Left renal pelvis (tissue), 4 donors: ENCODE measurements at regions not wholly inside any gene's neighbourhood (a gene's known extent, or its start where the extent isn't known, plus 50 kb on each side); places are given as distances from the start of the nearest gene placed in this dataset.

ENCODE experiments used
- DNase-seq, 4 donors: peaks; one replicate each; pipeline ENCODE4 v3.0.0-alpha.2; 2013; ENCODE audit warnings: low read depth in 4 of 4, low spot score in 3 of 4

DNA sequence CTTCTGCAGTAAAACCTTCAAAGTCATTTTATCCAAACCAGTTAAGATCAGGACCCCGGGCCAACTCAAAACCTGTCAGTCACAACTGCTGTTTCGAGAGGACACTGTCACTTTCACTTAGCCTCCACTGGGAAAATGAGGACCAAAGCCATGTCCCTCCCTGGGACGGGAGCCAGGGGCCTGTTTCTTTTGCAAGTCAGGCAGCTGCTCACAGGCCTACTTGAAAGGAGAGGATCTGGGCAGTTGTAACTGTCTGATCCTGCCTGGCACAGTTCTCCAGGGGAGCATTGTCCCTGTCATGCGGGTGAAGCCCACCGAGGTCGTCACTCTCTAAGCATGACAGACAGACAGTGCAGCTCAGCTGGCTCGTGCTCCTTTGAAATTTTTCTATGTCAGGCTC, 276.2 kb downstream of the NPIPA8 start:
- DNase-seq, result no peak

DNA sequence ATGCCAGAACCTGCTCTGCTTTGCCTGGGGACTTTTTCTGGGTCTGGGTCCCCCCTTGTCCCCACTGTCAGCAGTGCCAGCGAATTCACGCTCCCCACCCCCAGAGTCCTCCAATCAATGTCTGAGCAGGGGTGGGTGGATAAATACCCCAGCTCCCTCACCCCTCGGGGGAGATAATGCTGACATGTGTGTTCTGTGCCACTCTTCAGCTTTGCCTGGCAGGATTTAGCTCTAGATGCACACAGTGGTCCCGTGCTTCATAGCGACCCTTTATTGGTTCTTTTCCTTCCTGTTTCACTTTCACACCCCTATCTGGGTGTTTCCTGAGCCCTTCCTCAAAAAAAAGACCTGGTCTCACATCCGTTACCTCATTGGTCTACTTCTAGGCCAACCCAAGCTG, 277.0 kb downstream of the NPIPA8 start:
- DNase-seq, result no peak

DNA sequence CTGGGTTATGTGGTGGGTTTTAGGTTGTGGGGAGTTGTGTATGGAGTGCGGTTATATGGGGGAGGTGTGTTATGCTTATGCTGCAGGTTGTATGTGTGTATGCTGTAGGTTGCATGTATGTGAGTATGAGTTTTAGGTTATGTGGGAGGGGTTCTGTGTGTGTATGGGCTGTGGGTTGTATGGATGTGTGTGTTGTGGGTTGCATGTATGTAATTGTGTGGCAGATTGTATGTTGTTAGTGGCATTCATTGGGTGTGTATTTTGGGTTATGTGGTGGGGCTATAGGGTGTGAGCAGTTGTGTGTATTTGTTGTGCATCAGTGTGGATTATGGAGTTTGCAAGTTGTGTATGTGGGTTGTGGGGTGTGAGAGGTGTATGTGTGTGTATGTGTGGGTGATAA, 277.4 kb downstream of the NPIPA8 start:
- DNase-seq, result no peak

DNA sequence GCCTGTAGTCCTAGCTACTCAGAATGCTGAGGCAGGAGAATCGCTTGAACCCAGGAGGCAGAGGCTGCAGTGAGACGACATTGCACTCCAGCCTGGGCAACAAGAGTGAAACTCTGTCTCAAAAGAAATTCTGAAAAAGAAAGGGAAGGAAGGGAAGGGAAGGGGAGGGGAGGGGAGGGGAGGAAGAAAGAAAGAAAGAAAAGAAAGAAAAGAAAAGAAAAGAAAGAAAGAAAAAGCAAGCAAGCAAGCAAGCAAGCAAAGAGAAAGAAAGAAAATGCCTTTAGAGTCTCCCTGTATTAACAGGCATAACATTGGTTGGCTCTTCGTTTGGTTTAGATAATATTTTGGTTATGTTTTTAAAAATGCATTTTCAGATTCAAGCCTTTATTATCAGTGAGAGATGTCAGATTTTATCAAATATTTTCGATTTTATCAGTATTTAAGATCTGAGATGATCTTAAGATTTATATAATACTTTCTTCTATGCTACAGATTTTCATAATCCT, 281.1 kb downstream of the NPIPA8 start:
- DNase-seq, result no peak

DNA sequence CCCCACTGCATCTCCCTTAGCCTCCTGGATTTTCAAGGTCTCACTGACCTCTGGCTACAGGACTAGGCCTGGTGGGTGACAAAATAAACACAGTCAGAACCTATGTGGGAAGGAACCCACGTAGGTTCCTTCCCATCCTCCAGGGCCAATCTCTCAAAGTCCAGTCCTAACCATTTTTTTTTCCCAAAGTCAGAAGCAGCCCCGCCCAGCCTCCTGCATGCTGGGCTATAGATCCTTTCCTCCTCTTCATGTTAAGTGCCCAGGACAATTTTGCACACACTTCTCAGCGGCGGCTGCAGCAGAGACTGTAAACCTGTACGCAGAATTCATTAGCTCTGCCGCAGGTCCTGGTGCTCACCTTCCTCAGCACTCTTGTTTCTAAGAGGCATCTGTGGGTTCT, 285.8 kb downstream of the NPIPA8 start:
- DNase-seq, result no peak

DNA sequence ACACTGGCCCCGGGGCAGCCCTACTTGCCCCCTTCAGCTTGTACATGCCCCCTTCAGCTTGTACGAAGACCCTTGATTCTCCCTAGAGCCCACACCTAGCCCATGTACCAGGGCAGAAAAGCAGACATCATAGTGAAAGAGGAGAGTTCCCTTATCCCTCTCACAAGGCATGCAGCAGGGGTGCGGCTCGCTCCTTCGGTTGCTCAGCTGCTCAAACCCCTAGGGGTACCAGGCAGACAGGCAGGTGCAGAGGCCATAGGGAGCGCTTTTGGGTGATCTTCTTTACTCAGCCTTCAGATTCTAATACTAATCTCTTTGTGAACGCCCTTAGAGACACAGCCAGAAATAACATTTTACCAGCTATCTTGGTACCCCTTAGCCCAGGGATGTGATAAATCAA, 286.3 kb downstream of the NPIPA8 start:
- DNase-seq, result no peak

DNA sequence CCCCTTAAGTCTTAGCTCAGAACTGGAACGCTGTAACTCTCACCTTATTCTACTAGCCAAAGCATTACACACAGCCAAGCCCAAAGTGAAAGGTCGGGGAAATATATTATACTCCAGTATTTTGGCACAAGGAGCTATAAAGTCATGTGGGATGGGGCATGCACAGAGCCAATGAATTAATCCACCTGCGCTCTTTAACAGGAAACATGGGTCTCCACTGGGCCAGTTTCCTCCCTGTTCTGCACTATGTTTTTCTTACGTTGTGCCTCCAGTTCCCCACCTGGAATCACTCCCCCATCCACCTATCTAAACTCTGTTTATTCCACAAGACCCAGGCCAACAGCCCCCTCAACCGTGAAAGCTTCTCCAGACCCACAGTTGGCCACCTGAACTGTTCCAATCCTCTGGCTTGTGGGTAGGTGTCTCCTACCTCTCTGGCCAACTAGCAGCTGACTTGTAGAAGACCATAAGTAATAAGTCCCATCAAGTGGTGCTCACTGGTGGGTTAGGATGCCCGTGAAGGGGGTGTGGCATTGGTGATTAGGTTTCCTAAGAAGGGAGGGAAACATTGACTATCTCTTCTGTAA, 286.9 kb downstream of the NPIPA8 start:
- DNase-seq, result no peak

DNA sequence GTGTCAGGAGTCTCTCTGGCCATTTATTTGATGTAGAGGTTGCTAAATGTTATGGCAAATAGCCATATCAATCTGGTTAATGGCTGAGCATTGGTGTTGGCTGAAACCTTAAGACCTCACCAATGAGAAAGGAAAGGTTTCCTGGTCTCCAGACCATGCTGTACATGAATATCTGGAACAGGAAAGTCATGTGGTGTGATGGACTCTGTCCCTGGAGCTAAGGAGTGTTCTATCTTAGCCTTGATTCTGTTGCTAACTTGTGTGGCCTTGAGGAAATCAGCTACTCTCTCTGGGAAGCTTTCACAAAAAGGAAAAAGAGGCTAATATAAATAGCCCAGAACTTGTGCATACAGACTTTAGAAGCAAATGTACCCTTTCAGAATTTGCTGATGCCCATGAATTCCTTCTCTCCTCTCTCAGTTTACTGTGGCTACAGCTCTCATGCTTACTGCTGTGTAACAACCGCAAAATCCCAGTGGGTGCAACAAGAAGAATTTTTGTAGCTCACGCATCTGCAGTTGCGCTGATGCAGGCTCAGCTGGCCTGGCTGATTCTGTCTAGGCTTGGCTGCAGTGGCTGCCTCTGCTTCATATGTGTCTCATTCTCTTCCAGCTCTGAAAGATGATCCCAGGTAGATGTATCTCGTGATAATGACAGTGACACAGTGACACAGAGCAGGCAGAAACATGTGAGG, 287.5 kb downstream of the NPIPA8 start:
- DNase-seq, result no peak

DNA sequence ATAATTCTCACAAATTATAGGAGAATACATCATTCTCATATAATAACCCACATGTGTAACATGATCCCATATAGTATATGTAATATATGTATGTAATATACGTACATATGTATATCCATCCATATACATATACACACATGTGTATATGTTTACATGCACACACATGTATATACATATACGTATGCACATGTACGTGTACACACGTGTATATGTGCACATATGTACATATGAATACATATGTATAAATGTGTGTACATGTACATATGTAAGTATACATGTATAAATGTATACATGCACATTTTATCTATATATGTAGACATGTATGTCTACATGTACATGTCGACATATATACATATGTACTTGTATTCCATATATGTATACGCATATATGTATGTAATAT, 288.8 kb downstream of the NPIPA8 start:
- DNase-seq, result no peak

DNA sequence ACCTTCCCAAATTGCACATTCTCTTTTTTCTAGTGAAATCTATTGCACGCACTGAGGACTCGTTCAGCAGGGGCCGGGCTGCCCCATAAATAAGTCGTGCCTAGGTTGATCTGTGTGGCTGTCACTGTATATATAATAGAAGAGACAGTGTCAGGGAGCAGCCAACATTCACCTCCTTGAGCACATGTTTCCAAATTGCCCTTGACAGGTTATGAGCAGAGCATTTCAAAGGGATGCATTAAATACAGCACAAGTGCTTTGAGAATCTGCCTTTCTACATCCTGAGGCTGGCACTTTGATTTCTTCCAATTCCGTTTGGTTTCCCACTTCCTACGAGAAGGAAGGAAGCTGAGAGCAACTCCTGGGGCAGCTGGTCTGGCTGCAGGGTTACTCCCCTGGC, 291.2 kb downstream of the NPIPA8 start:
- DNase-seq, result no peak

DNA sequence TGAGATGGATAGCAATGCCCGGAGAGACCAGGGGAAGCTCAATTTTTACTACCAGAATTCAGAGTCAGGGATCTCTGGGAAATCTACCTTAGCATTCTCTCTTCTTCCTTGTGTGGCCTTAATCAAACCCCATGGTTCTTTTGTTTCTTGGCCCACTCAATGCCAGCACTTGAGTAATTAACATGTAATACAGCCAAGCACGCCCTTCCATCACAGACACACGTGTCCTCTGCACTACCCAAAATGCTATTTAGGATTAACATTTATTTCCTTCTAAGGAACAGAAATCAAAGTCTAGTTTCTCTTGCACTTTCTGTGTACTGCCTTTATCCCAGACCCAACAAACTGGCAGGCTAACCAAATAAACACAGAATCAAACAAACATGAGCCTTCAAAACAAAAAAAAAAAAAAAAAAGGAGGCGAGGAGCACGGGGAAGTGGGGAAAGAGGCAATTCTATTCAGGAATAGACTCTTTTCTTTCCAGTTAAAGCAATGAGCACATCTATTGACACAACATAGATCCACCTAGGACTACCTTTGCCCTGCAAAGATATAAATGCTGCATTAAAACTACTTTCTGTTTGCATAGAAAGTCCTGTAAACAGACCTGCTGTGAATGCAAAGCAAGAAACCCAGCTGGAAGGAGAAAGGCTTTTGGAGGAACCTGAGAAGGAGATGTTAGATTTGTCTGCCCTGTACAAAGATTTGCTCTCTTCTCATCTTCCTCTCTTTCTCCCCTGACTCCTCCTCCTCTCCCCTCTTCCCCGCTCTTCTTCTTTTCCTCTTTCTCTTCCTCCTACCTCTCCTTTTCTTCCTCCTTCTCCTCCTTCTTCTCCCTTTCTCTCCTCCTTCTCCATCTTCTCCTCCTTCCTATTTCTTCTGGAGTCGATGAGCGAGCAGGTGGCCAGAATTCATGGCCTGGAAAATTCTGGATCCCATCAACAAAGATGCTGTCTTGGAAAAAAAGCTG, 294.4 kb downstream of the NPIPA8 start:
- no peak for DNase-seq

DNA sequence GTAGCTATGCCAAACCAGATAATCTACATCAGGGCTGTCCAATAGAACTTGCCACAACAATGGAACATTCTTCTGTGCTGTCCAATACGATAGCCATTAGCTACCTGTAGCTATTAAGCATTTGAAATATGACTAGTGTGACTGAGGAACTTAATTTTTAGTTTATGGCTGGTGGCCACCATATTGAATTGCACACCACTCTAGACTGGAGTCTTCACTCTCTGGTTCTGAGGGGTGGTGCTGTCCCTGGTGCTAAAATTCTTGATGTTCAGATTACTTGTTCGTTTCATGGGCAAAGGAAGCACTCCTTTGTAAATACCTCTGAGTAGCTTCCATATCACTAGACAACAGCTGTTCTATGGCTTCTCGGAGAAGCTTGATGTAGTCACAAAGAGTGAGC, 296.6 kb downstream of the NPIPA8 start:
- no peak for DNase-seq

DNA sequence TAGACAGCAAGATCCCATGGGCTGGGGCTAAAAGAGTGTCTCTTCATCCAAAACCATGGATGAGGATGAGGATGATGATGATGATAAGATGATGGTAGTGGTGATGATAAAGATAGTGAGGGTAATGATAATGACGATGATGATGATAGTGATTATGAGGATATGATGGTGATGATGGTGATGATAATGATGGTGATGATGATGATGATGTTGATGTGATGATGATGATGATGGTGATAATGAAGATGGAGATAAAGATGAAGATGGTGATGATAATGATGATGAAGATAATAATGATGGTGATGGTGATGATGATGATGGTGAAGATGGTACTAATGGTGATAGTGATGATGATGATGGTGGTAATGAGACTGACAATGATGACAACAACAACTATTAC, 299.5 kb downstream of the NPIPA8 start:
- no peak for DNase-seq

DNA sequence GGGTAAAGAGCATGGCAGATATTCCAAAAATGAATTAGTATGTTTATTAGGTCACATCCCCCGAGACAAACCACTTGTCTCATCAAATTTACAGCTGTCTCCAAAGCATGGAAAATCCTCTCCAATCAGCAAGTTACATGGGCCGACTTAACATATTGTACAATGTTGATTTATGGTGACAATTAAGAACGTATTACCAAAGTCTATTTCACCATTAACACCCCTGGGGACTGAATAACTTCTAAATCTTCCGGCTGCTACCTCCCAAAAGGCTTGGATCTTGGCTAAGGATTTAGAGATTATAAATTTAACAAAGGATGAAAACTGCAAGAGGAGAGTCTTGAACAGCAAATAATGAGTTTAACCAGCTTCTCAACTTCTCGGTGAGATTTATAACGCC, 311.9 kb downstream of the NPIPA8 start:
- DNase-seq, result peak in 2 of 4 donors; percentile 40 to 48

DNA sequence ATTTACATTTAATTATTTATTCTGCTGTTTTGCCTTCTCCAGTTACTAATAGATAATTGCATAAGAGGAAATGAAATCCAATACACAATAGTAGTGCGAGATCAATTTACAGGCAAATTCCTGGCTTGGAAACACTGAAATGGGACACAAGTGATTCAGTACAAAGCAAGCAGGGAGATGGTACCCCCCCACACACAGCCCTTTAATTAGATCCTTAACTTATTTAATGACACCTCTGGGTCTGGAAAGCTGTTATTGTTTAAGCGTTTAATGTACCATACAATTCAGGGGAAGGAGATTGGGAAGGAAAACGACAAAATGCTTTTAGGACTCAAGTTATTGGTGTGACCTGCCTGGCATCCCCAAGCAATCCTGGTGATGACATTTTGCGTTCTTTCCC, 318.2 kb downstream of the NPIPA8 start:
- peak in 2 of 4 donors; percentile 14 to 45 for DNase-seq

DNA sequence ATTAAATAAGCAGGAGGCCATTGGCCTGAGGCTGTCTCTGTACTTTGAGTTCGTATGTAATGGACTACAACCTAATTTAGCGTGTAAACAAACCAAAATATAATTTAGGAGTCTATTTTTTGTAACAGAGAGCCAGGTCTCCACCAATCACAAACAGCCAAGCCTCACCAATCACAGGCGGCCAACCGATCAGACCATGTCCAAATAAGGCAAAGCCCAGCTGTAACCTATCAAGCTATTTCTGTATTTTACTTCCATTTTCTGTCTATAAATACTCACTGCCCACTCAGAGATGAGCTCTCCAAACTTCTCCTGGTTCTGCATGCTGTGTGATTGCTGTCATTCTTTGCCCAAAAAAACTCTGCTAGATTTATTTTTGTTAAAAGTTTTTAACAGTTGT, 322.7 kb downstream of the NPIPA8 start:
- DNase-seq, result no peak

DNA sequence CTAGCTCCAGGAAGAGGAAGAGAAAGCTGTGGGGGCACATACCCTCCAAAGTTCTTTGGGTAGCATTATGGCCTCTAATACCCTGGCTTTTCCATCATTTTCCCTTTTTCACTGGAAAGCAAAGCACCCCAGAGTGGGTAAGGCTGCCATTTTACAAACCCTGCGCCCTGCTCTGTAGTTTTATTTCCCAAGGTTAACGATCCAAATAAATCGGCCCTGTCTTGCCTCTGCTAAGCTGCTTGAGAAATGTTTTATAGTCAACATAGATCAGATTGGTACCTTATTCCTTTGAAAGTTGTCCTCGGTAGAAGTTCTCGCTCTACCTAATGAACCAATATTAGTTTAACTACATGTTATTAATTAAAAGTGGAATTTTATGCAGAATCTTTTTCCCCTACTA, 328.2 kb downstream of the NPIPA8 start:
- DNase-seq, result no peak

DNA sequence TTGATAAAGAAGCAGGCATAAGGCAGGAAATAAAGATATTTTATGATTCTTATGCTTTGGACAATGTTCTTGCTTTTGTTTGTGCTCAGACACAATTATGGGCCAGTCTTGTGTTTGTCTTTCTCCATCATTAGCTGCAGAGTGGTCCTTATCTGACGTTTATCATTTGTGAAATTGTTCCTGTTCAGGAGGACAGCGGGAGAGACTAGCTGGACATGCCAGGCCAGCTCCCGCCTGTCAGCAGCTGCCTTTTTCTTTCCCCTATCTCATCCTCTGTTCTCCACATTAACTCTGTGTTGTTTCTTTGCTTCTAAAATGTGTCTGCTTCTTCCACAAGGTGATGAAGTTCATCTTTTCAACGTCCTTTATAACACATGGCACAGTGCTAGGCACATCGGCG, 333.5 kb downstream of the NPIPA8 start:
- DNase-seq, result no peak

DNA sequence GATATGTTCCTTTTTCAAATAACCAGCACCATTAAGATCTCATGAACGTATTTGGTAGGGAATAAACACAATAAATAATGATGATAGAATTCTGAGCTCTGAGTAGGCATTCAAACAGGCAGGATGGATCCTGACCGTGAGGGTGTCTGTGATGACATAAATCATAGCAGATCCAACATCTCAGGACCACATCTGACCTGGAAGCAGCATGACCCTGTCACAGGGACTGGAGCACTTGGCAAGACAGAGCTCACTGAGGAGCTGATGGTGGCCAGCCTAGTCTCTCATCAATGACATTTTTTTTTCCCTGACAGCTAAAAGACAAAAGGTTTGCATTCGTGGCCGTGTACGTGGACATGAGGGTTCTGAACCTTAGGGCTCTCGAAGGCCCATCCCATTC, 337.5 kb downstream of the NPIPA8 start:
- DNase-seq, result no peak

DNA sequence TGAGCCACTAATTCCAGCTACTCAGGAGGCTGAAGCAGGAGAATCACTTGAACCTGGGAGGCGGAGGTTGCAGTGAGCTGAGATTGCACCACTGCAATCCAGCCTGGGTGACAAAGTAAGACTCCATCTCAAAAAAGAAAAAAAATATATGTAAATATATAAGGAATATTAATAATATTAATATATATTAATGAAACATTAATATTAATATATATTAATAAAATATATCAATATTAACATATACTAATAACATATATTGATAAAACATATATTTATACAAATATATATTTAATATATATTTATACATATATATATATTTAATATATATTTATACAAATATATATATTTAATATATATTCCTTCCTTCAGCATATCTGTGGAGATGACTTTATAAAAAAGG, 338.0 kb downstream of the NPIPA8 start:
- DNase-seq, result no peak

DNA sequence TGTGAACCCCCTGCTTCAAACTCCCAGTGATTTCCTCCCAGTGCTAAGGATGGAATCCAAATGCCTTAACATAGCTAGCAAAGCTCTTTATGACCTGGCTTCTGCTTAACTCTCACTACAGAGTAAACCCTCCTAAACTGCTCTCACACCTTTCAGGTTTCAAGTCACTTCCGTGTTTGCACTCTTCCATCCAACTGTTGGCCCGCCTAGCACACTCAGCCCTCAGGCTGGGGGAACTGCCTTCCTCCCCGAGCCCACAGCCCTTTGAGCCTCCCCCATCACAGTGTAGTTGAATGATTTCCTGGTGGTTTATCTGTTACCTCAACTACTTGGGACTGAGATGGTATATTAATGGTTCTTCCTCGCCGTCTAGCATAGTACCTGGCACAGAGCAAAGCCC, 342.5 kb downstream of the NPIPA8 start:
- no peak for DNase-seq

DNA sequence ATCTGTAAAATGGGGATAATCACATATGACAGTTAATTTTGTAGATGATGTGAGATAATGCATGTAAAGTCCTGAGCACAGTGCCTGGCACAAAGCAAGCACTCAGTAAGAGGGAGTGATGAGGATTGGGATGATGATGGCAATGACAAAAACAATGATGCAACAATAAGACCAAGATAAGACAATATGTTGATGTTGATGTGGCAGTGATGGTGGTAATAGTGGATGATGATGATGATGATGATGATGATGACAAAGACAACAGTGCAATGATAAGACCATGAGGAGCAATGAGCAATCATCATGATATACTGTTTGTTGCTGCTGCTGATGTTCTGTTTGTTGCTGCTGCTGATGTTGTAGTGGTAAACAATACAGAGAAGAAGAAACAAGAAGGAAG, 344.1 kb downstream of the NPIPA8 start:
- DNase-seq, result no peak
